ENCODE measurements at regions not wholly inside any gene's neighbourhood (a gene's known extent, or its start where the extent isn't known, plus 50 kb on each side); places are given as distances from the start of the nearest gene placed in this dataset.
A peak's percentile ranks its signal among the peaks of the same experiment; 100 is the strongest.

DNA sequence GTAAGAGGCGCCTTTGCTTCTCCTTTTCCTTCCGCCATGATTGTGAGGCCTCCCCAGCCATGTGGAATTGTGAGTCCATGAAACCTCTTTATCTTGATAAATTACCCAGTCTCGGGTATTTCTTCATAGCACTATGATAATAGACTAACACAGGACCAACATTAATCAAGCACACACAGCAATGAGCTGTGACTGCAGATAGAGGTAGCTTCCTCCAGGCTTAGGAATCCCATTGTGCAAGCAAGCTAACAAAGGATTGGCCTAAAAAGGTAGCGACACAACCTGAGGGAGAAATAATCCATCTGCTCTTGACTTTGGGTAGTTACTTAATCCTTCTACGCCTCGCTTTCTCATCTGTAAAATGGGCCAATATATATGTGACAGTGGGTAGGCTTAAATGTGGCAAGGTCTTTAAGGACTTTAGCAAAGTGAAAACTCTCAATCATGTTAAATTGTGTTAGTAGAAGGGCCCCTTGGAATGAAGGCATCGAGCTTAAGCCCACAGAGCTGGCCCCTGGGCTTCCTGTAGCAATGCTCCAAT lies 393.6 kb downstream of the SOX9 start:
- DNase-seq (ENCODE audit: low spot score): no peak
- intact Hi-C loops (cut with DNase I): no loop called here

DNA sequence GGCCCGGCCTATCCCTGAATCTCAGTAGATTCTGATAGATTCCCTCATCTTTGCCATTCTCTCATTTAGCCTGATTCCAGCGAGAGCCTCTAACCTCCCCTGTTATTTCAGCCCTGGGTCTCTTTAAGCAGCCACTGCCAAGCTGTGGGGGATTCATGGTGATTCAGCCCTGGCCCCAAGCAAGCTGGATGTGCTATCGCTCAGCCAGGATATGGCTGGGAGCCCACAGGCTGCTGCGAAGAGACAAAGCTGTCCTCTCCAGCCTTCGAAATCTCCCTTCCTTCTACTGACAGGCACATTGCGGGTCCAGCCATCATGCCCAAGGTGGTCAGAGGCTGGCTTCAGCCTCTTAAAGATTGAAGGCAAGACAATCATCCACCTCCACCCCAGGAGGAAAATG lies 394.1 kb downstream of the SOX9 start:
- intact Hi-C loops (cut with DNase I): no loop called here
- DNase-seq (ENCODE audit: low spot score): no peak

DNA sequence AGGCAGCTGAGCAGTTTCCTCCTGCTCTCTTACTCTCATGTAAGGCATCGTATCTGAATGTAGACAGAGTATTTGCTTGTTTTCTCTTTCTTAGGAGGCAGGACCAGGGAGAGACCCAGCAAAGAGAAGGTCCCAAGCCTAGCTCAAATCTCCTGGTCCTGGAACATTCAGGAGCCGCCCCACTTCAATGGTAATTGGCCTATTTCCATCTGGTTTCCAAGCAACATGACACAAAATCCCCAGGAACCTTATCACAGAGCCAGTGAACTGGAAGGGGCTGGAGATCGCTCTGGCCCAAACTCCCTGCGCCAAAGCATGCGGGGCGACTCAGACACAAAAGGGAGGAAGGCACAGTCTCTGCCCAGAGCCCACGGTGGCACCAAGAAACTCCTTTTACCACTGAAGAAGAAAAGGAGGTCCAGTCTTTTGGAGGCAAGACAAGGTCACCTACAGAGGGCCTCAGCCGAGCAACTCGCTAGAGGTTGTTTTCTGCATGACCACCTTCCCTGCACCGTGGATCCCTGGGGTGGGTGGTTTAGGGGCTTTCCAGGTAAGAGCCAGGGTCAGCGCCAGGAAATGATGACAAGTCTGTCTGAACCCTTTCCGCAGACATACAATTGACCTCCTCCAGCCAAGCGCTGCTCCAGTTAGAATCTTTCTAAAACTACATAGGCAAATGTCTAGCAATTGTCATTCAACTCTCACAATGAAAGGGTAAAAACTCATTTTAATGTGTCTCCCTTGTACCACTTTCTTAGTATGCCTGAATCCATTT lies 394.7 kb downstream of the SOX9 start:
- intact Hi-C loops (cut with DNase I): no loop called here
- DNase-seq (ENCODE audit: low spot score): no peak

DNA sequence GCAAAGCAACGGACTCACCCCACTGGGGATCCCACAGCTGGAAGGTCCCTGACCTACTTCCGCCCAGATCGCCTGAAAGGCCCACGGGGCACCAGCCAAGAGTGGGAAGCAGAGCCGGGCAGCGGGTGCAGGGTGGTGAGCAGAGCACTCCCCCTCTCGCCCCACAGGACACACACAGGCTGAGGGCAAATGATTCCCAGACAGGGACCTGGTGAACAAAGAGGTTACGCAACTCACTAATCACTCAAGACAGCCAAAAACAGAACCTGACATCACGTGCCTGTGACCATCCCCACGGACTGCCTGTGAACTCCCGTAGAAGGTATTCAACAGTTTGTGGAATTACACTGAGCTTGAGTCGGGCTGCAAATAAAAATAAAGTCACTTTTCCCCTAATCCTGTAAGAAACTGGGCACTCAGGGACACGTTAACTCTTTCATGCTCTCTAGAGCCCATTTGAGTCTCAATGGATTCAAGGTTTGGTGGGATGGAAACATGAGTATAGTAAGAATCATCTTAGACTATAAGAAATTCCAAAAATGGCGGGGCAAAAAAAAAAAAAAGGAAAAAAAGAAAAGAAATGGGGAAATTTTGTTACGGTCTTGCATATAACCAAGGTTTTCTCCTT lies 396.1 kb downstream of the SOX9 start:
- no peak for DNase-seq (ENCODE audit: low spot score)
- intact Hi-C loops (cut with DNase I): no loop called here

DNA sequence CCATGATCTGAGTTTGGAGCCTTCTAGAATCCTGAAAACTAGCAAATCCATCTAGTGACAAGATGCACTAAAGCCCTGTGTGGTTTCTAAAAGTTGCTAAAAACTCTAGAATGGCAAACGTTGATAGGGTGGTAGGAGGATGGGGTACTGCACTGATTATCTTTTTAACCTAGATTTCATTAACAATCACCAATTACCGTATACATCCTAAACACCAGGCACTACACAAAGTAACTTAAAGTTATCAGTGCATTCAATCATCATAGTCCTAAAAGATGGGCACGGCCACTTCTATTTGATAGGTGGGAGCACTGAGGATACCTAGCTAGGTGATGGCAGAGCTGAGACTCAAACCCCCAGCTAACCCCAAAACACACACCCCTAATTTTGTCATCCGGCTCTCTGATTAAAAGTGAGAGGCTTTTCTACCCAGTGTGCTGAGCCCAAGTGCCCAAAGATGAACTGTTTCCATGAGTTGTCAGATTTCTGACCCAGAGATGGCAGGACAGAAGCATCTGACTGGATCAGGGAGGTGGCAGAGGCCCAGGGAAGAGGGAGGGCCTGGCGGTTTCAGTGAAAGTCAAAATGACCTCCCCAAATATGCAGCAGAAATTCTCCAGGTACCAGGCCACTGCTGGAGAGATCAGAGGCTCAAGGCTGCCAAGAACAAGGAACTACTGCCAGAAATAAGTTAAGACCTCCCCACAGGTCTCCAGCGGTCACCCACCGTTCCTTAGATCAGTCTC lies 396.8 kb downstream of the SOX9 start:
- no peak for DNase-seq (ENCODE audit: low spot score)
- intact Hi-C loops (cut with DNase I): no loop called here

DNA sequence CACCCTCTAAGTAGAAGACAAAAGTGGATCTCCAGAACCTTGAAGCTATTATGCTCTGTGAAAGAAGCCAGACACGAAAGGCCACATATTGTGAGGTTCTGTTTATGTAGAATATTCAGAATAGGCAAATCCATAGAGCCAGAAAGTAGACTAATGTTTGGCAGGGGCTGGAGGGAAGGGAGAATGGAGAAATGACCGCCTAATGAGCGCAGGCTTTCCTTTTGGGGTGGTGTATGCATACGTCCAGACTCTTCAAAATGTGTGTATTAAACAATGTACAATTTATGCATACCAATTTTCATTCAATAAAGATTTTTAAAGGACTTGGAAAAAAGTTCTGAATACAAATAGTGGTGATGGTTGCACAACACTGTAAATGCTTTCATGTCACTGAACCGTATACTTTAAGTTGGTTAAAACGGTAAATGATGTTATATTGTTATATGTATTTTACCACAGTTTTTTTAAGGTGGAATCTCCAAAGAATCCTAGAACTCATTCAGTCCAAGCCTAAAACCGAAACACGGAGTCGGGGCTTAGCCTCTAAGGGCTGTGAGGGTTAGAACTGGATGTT lies 397.4 kb downstream of the SOX9 start:
- intact Hi-C loops (cut with DNase I): no loop called here
- no peak for DNase-seq (ENCODE audit: low spot score)

DNA sequence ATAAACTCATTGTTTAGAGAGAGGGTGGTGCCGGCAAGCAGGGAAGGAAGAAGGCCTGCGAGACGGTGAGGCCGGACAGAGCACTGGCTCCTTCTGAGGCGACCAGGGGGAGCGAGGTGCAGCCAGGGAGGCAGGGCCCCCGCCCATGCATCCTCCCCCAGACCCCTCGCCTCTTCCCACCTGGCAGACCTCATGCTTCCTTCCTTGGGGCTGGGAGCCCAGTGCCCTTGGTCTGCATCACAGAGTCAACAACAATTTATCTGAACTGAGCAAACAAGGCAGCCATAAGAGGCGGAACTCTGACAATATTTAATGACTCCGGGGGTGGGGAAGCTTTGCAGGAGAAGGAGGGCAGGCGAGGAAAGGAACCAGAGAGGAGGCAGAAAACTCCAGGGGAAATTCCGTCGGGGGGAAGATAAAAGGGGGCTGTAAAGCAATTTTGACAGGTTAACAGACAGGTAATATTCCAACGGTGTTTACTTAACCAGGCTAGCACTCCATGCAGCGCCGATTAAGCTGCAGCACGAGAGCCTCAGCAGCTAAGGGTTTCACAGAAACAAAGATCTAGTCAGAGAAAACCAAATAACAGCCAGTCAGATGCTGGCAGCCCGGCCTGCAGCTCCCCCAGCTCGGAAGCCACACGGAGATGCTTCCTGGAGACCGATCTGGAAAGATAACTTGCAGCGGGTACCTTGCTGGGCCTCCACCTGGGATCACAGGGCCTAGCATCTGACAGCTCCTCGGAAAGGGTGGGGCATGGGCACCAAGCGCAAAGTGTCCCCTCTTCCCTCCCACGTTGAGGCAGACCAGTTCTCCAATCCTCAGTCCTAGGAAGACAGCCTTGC lies 398.2 kb downstream of the SOX9 start:
- no peak for DNase-seq (ENCODE audit: low spot score)
- intact Hi-C loops (cut with DNase I): no loop called here

DNA sequence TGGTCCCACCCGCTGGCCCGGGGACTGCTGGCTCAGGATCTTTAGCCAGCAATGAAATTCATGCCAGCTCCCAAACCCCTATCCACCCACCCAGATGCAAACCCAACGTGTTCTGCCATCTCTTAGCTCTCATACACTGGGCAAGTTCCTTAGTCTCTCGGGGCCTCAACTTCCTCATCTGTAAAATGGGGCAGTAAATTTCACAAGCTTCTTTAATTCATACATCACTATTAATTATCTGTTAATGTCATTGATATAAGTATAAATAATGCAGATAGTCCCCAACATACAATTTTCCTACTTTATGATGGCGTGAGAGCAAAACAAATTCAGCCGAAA lies 398.7 kb downstream of the SOX9 start:
- intact Hi-C loops (cut with DNase I): no loop called here
- DNase-seq (ENCODE audit: low spot score): no peak

DNA sequence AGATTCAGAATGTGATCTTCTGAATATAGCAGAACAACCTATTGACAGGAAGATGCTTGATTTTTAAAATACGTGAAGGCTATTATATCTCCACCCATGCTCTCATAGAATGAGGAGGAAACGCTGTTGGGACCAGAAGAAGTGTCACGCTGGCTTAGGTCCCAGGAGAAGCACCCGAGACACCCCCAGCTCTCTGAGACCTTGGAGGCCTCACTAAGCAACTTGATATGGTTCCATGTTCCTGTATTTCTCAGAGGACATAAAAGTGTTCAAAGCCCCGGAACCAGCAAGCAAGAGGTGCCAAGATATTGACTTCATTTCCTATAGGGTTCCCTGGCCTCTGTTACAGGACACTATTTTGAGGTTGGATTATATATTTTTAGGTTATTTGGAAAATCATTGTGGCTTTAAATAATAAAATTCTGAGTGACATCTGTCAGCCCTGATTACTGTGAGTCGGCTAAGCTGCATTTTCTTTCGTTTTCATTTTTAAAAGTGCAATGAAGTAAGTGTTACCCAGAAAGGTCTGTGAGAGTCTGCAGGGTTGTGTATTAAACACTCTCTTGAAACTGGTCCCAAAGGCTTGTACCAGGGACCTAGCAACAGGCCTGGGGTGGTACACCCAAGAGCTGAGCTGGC lies 400.0 kb downstream of the SOX9 start:
- intact Hi-C loops (cut with DNase I): no loop called here
- no peak for DNase-seq (ENCODE audit: low spot score)

DNA sequence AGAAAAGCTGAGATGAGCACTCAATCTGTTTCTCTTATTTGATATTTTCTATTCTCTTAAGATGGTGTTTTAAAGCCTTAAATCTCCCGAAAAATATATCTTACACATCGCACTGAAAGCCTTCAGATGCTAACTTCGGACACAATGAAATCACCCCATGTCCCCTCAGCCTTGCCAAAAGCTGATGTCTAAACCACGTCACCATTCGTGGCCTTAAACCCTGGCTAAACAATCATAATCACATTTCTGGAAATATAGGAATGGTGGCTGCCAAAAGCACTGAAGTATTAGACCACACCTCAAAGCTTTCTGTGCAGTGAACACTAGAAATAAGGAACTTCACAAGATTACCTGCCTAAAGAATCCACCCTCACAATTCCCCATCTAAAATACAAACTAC lies 402.7 kb downstream of the SOX9 start:
- DNase-seq (ENCODE audit: low spot score): no peak
- intact Hi-C loops (cut with DNase I): no loop called here

DNA sequence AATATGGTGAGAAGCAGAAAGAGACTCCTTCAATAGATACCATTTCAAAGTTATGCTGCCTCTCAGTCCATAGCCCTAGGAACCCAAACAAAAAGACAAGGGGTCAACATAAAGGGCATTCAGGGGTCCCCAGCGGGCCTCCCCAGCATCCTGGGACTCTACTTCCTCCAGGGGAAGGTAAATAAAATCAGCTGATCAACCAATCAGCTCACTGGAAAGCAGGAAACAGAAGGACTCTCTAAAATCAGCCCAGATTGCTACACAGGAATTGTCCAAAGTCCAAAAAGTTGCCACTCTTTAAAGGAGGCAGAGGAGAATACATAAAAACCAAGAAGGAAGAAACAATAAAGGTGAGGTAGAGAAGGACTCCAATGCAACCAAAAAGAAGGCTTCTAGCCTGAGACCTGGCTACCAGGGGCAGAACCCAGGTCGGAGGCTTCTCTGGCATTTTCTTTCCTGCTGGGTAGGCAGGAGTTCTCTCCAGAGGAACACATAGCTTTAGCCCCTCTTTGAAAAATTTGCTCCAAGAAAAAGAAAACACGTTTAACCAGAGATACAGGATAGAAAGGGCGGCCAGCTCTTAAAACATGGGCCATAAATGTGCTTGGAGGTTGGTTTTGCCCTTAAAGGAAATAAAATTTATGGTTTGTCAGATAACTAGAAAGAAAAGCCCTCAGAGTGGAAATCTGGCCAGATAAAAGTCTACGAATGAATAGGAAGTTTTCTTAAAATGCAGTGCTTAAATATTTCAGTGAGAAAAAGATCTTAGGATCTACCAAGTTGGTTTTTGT lies 404.6 kb downstream of the SOX9 start:
- peak; percentile 37 for DNase-seq (ENCODE audit: low spot score)
- intact Hi-C loops (cut with DNase I): no loop called here

DNA sequence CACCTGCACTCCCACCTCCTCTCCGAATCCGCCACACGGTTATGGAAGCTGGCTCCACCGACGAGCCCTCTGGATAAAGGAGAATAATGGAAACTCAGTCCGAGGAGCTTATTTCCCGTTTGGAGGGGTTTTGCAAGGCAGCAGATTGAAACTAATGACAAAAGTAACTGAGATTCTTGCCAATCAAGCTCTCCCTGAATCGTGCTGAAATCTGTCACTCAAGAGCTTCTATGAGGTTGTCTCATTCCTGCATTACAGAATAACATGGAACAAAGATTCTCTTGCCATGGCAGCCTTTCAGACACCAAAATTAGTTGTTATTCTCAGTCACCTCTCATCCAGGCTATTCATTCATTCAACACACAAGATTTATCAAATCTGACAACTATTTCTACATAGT lies 405.9 kb downstream of the SOX9 start:
- intact Hi-C loops (cut with DNase I): no loop called here
- peak; percentile 24 for DNase-seq (ENCODE audit: low spot score)

DNA sequence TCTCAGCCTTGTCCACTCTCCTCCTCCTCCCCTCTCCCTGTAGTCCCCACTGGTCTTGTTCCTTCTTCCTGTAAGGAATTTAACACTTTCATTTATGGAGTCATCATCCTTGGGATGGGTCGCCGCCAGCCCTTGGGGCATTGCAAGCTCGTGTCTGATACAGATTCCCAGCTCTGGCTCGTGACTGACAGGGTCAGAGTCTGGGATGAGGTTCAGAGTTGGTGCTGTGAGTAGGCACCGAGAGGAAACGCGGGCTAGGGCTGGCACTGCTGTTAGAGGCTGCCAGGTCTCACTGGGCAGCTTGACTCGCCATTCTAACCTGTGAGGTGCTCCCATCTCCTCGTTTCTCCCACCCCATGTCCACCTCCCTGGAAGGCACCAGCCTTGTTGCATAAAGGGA lies 407.0 kb downstream of the SOX9 start:
- intact Hi-C loops (cut with DNase I): no loop called here
- DNase-seq (ENCODE audit: low spot score): peak; percentile 50

DNA sequence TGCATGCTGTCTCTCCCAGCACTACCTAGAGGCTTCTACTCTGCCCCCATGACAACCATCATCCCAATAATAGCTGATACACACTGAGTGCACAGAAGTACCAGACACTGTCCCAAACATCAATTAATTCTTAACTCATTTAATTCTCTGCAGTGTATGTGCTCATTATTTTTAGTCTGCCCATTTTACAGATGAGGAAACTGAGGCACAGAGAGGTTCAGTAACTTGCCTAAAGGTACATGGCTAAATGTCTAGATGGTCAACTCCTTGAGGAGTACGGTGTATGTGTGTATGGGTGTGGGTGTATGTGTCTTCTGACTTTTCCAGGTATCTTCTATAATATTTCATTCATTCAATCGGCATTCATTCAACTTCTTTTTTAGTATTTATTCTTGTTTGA lies 407.9 kb downstream of the SOX9 start:
- no peak for DNase-seq (ENCODE audit: low spot score)

DNA sequence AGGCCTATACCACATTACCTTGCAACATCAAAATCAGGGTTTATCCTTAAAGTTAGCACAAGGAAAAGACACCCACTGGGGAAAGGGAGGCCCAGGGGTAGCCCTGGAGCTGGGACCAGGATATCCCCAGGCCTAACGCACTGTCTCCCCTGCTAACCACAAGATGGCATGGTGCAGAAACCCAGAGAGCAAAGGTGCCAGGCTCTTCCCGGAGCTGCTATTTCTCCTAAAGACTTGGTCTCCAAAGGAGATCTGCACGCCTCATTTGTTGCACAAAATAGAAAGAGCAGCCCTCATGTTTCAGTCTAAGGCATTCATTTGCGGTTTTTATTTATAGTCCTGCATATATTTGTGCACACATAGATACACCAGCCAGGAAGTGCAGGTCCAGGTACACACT lies 408.6 kb downstream of the SOX9 start:
- peak; percentile 24 for DNase-seq (ENCODE audit: low spot score)
- intact Hi-C loops (cut with DNase I): no loop called here

More for the DNA sequence above, 407.9 kb downstream of the SOX9 start:
- intact Hi-C loops (cut with DNase I): no loop called here

DNA sequence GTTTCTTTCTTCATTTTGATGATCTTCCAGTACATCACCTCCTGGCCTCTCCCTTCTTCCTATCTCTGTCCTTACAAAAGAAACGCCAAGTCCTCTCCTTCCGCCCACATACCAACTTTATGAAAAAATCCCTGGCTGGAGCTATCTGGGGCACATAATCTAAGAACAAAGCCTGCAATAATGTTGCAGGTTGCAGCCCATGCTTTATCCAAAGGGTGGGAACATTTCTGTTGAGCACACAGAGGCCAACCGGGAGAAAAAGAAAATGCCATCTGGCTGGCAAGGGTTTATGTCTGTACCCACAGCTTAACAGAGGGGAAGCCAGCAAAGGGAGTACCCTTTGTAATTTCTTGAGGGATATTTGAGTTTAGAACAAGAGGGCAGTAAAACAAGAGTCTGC lies 409.6 kb downstream of the SOX9 start:
- intact Hi-C loops (cut with DNase I): loop anchor here in 1 of 2 donors (10.0 kb wide), 1 partner anchor 1406 kb away; no protein-coding TSS in a partner anchor

DNA sequence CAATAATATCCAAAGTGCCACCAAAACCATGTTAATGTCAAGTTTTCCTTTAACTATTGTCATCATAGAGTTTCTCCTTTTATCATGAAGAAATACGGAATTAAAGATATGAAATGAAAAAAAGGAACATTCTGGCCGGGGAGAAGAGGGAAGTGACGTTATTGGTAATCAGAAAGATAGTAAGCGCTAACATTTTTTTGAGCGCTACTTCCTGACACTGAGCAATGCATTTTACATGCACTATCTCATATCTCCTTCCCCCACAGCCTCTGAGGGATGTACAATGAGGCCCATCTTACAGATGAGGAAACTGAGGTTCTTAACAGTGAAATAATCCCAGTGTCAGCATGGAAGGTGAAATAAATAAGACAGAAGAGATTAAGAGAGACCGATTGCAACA lies 410.9 kb downstream of the SOX9 start:
- DNase-seq (ENCODE audit: low spot score): no peak
- intact Hi-C loops (cut with DNase I): loop anchor here in 1 of 2 donors (10.0 kb wide), 1 partner anchor 1407 kb away; no protein-coding TSS in a partner anchor

More for the DNA sequence above, 409.6 kb downstream of the SOX9 start:
- no peak for DNase-seq (ENCODE audit: low spot score)

DNA sequence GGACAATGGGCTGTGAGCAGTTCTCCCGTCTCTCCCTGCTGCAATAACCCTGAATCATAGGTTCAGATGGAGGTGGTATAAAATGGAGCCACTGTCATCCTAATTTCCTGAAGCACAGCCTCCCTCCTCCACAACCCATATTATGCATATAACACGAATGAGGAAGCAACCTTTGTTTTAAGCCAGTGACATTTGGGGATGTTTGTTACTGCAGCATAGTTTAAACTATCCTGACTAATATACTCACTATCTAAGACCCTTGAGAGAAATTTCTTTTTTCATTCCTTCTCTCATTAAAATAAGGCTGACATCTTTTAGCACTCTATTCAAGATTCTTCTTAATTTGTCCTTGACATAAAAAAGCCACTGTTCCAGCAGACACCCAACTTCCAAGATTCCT lies 413.4 kb downstream of the SOX9 start:
- DNase-seq (ENCODE audit: low spot score): no peak
- intact Hi-C loops (cut with DNase I): loop anchor here in 1 of 2 donors (10.0 kb wide), 1 partner anchor 1409 kb away; no protein-coding TSS in a partner anchor

All from posterior vena cava (tissue), 2 donors.